ACC112 (cell line): ENCODE measurements at regions not wholly inside any gene's neighbourhood (a gene's known extent, or its start where the extent isn't known, plus 50 kb on each side); places are given as distances from the start of the nearest gene placed in this dataset.

Experiments used
- H2AFZ ChIP-seq: fragments of 200-600 bp; sonication (generic); one replicate; pipeline ENCODE4 v1.6.0; 2017; ENCODE audit warnings: antibody characterized with exemption, low read length; ENCODE audit not compliant: unreplicated experiment
- H3K27ac ChIP-seq: fragments of 200-600 bp; sonication (generic); 2 replicates; pipeline ENCODE4 v1.5.1; 2014; ENCODE audit warnings: low read depth, mild to moderate bottlenecking, antibody characterized with exemption, low read length, moderate library complexity
- H3K27me3 ChIP-seq: fragments of 200-600 bp; sonication (generic); 2 replicates; pipeline ENCODE4 v1.6.1; 2014; ENCODE audit warnings: mild to moderate bottlenecking, antibody characterized with exemption, low read length, moderate library complexity, mixed read lengths; ENCODE audit not compliant: insufficient read depth
- H3K36me3 ChIP-seq: fragments of 200-600 bp; sonication (generic); 2 replicates; pipeline ENCODE4 v1.6.1; 2016; ENCODE audit warnings: mild to moderate bottlenecking, antibody characterized with exemption, low read length, moderate library complexity, mixed read lengths; ENCODE audit not compliant: insufficient read depth
- H3K4me1 ChIP-seq: fragments of 200-600 bp; sonication (generic); one replicate; pipeline ENCODE4 v1.6.1; 2016; ENCODE audit warnings: low read length, mixed read lengths; ENCODE audit not compliant: insufficient read depth, unreplicated experiment, control insufficient read depth
- H3K4me3 ChIP-seq: fragments of 200-600 bp; sonication (generic); 2 replicates; pipeline ENCODE4 v1.5.1; 2014; ENCODE audit warnings: mild to moderate bottlenecking, low read depth, low read length
- H3K79me2 ChIP-seq: fragments of 200-600 bp; sonication (generic); one replicate; pipeline ENCODE4 v1.6.0; 2016; ENCODE audit warnings: low read length; ENCODE audit not compliant: control insufficient read depth, unreplicated experiment, insufficient read depth

GRCh38 chrX:116267511-116268040 is 97.0 kb downstream of the AGTR2 start:
- no peak overlapping the region for H3K27ac ChIP-seq
- no peaks in the 10 kb centered on the region for H3K79me2 ChIP-seq
- peaks cover 2% of the 10 kb centered on the region for H3K4me1 ChIP-seq
- H2AFZ ChIP-seq = no peak overlapping the region
- H3K27me3 ChIP-seq = no peaks in the 10 kb centered on the region
- no peaks in the 10 kb centered on the region for H3K36me3 ChIP-seq
- no peak overlapping the region for H3K4me3 ChIP-seq

- Histone ChIP-seq H3K79me2 (no peaks in the 10 kb centered on the region), H3K27ac (peak overlapping the region; percentile 100), H3K27me3 (no peaks in the 10 kb centered on the region), H3K36me3 (no peaks in the 10 kb centered on the region), H2AFZ (peak overlapping the region; percentile 14), H3K4me1 (peaks cover 26% of the 10 kb centered on the region), H3K4me3 (peak overlapping the region; percentile 21; the same call in 1 of the 2 replicates)
Measured at GRCh38 chrX:116272322-116272721, 101.8 kb downstream of the AGTR2 start.

GRCh38 chrX:116272861-116273260 is 102.3 kb downstream of the AGTR2 start:
- peak overlapping the region; percentile 21; the same call in 1 of the 2 replicates for H3K4me3 ChIP-seq
- H3K27ac ChIP-seq = peak overlapping the region; percentile 100

GRCh38 chrX:116276261-116276660 is 105.7 kb downstream of the AGTR2 start:
- no peaks in the 10 kb centered on the region for H3K36me3 ChIP-seq
- peaks cover 29% of the 10 kb centered on the region for H3K4me1 ChIP-seq
- no peak overlapping the region for H3K4me3 ChIP-seq
- peak overlapping the region; percentile 80 for H3K27ac ChIP-seq
- no peaks in the 10 kb centered on the region for H3K27me3 ChIP-seq
- peak overlapping the region; percentile 12 for H2AFZ ChIP-seq
- H3K79me2 ChIP-seq = no peaks in the 10 kb centered on the region

More at GRCh38 chrX:116272861-116273260, 102.3 kb downstream of the AGTR2 start:
- Histone ChIP-seq H3K36me3 (no peaks in the 10 kb centered on the region), H3K27me3 (no peaks in the 10 kb centered on the region), H3K4me1 (peaks cover 29% of the 10 kb centered on the region), H2AFZ (peak overlapping the region; percentile 14), H3K79me2 (no peaks in the 10 kb centered on the region)

- no peaks in the 10 kb centered on the region for H3K27me3 ChIP-seq
- H3K4me3 ChIP-seq = no peak overlapping the region
- peaks cover 27% of the 10 kb centered on the region for H3K4me1 ChIP-seq
- H3K79me2 ChIP-seq = no peaks in the 10 kb centered on the region
- H3K27ac ChIP-seq = peak overlapping the region; percentile 80; the same call in 1 of the 2 replicates
- H2AFZ ChIP-seq = peak overlapping the region; percentile 38
- H3K36me3 ChIP-seq = no peaks in the 10 kb centered on the region
Measured at GRCh38 chrX:116277351-116278225, 107.0 kb downstream of the AGTR2 start.

- Histone ChIP-seq H3K36me3 (no peaks in the 10 kb centered on the region), H3K79me2 (no peaks in the 10 kb centered on the region), H3K4me1 (peaks cover 18% of the 10 kb centered on the region), H3K27me3 (no peaks in the 10 kb centered on the region), H3K27ac (no peak overlapping the region), H2AFZ (no peak overlapping the region), H3K4me3 (no peak overlapping the region)
Measured at GRCh38 chrX:116278826-116279225, 108.3 kb downstream of the AGTR2 start.

GRCh38 chrX:116281106-116281505 is 110.6 kb downstream of the AGTR2 start:
- Histone ChIP-seq H3K27me3 (no peaks in the 10 kb centered on the region), H3K27ac (no peak overlapping the region), H3K4me3 (no peak overlapping the region), H3K4me1 (peaks cover 19% of the 10 kb centered on the region), H2AFZ (no peak overlapping the region), H3K36me3 (no peaks in the 10 kb centered on the region), H3K79me2 (no peaks in the 10 kb centered on the region)

GRCh38 chrX:116282751-116283150 is 112.2 kb downstream of the AGTR2 start:
- no peak overlapping the region for H3K4me3 ChIP-seq
- no peak overlapping the region for H2AFZ ChIP-seq
- H3K27ac ChIP-seq = no peak overlapping the region
- H3K27me3 ChIP-seq = no peaks in the 10 kb centered on the region
- H3K36me3 ChIP-seq = no peaks in the 10 kb centered on the region
- peaks cover 4% of the 10 kb centered on the region for H3K4me1 ChIP-seq
- no peaks in the 10 kb centered on the region for H3K79me2 ChIP-seq

- no peaks in the 10 kb centered on the region for H3K36me3 ChIP-seq
- H3K4me3 ChIP-seq = no peak overlapping the region
- H3K27ac ChIP-seq = no peak overlapping the region
- peaks cover 4% of the 10 kb centered on the region for H3K4me1 ChIP-seq
- H2AFZ ChIP-seq = no peak overlapping the region
- H3K79me2 ChIP-seq = no peaks in the 10 kb centered on the region
- H3K27me3 ChIP-seq = no peaks in the 10 kb centered on the region
Measured at GRCh38 chrX:116284400-116284799, 113.9 kb downstream of the AGTR2 start.

- no peaks in the 10 kb centered on the region for H3K79me2 ChIP-seq
- peak overlapping the region; percentile 16; the same call in 1 of the 2 replicates for H3K27ac ChIP-seq
- no peaks in the 10 kb centered on the region for H3K36me3 ChIP-seq
- H2AFZ ChIP-seq = no peak overlapping the region
- H3K27me3 ChIP-seq = no peaks in the 10 kb centered on the region
- no peak overlapping the region for H3K4me3 ChIP-seq
- H3K4me1 ChIP-seq = peaks cover 4% of the 10 kb centered on the region
Measured at GRCh38 chrX:116285501-116285900, 115.0 kb downstream of the AGTR2 start.

- Histone ChIP-seq H3K4me1 (peaks cover 8% of the 10 kb centered on the region), H3K4me3 (no peak overlapping the region), H3K79me2 (no peaks in the 10 kb centered on the region), H3K27me3 (no peaks in the 10 kb centered on the region), H2AFZ (no peak overlapping the region), H3K36me3 (no peaks in the 10 kb centered on the region), H3K27ac (no peak overlapping the region)
Measured at GRCh38 chrX:116289592-116289991, 119.0 kb downstream of the AGTR2 start.
